Caco-2 (cell line): ENCODE measurements at regions not wholly inside any gene's neighbourhood (a gene's known extent, or its start where the extent isn't known, plus 50 kb on each side); places are given as distances from the start of the nearest gene placed in this dataset.

Experiments
- BruUV-seq: library from RNA; stranded (reverse); fragments of 400-500 nt; replicated peaks from 2 replicates; lab custom pipeline; 2021; lab: Mats Ljungman, UMichigan
- CTCF ChIA-PET: fragments of 300-600 bp; sonication (Branson Sonifier 250); formaldehyde crosslinking; loops from one replicate; lab custom pipeline; 2022; ENCODE audit warnings: antibody characterized with exemption; lab: Charles Lee
- POLR2A ChIA-PET: fragments of 300-600 bp; sonication (Branson Sonifier 250); formaldehyde crosslinking; loops from one replicate; lab custom pipeline; 2022; ENCODE audit warnings: antibody characterized with exemption; lab: Charles Lee
- DNase-seq, 2 experiments: peaks; one replicate each; pipeline versions ENCODE4 v3.0.0 to v3.0.0-alpha.2; 2020 to 2022
- H3K27me3 ChIP-seq: replicated peaks from 2 replicates; pipeline ENCODE4 v1.6.0; 2011; ENCODE audit warnings: low read length; ENCODE audit not compliant: control insufficient read depth, insufficient read depth
- H3K36me3 ChIP-seq: 2 replicates; pipeline ENCODE4 v1.5.1; 2011; ENCODE audit warnings: low read length; ENCODE audit not compliant: control insufficient read depth, insufficient read depth
- H3K4me1 ChIP-seq: fragments of 250-450 bp; sonication (Bioruptor Pico); 2 replicates; pipeline ENCODE4 v1.5.1; 2020; ENCODE audit warnings: mild to moderate bottlenecking
- H3K4me3 ChIP-seq: 2 replicates; pipeline ENCODE4 v1.5.1; 2011; ENCODE audit warnings: low read depth, mild to moderate bottlenecking, control low read depth, low read length
- H3K9me3 ChIP-seq: fragments of 250-450 bp; sonication (Bioruptor Pico); 2 replicates; pipeline ENCODE4 v1.5.1; 2020; ENCODE audit warnings: mild to moderate bottlenecking, moderate library complexity
- H3K27ac Mint-ChIP-seq: one replicate; pipeline ENCODE4 v1.8.0; 2022; ENCODE audit warnings: mixed read lengths; ENCODE audit not compliant: unreplicated experiment
- H3K27me3 Mint-ChIP-seq: one replicate; pipeline ENCODE4 v1.8.0; 2022; ENCODE audit warnings: mixed read lengths; ENCODE audit not compliant: insufficient read depth, unreplicated experiment
- H3K36me3 Mint-ChIP-seq: one replicate; pipeline ENCODE4 v1.8.0; 2022; ENCODE audit warnings: mild to moderate bottlenecking, mixed read lengths; ENCODE audit not compliant: insufficient read depth, unreplicated experiment
- H3K4me1 Mint-ChIP-seq: one replicate; pipeline ENCODE4 v1.8.0; 2022; ENCODE audit warnings: low read depth, mixed read lengths; ENCODE audit not compliant: unreplicated experiment
- H3K4me3 Mint-ChIP-seq: one replicate; pipeline ENCODE4 v1.8.0; 2022; ENCODE audit warnings: mild to moderate bottlenecking, moderate library complexity, mixed read lengths; ENCODE audit not compliant: unreplicated experiment
- H3K9me3 Mint-ChIP-seq: one replicate; pipeline ENCODE4 v1.8.0; 2022; ENCODE audit warnings: mixed read lengths; ENCODE audit not compliant: unreplicated experiment
- intact Hi-C: fragments of 100-400 bp; cut with micrococcal nuclease; formaldehyde crosslinking; loops from one replicate; pipeline ENCODE4 v1.10.0; 2022; ENCODE audit not compliant: unreplicated experiment
- TF ChIP-seq, protein P1 (sequence below), 2 experiments: fragments of 200-600 bp in 1 of 2; IDR thresholded peaks; 1 replicate in 1 of 2; 2 replicates in 1 of 2; pipeline versions ENCODE4 v1.5.1 to v1.8.0; 2011 to 2022; ENCODE audit warnings: antibody characterized with exemption in 1 of 2, control low read depth in 1 of 2, inconsistent platforms in 1 of 2, low read depth in 1 of 2, low read length in 1 of 2, mild to moderate bottlenecking in 1 of 2, moderate library complexity in 1 of 2; ENCODE audit not compliant: insufficient read depth in 1 of 2, severe bottlenecking in 1 of 2, unreplicated experiment in 1 of 2

DNA sequence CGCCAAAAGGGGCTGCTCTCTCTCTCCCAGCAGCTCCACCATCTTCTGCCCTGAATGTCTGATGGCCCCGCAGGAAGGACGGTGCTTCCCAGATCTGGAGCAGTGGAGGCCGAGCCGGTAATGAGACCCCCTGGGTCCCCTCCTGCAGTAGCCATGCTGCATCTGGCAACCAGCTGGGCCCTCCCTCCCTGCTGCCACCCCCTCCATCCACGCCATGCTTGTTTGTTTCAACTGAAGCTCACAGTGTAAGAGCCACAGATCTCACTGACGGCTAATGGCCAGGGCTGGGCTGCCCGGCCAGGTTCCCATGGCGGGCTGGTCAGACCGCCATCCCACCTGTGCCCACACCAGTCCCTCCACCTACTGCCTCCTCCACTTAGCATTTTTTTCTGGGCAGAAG is 260.8 kb downstream of the UACA start:
- Histone ChIP-seq H3K4me3 (no peak overlapping the region), H3K9me3 (peaks cover 7% of the 10 kb centered on the region), H3K36me3 (no peaks in the 10 kb centered on the region), H3K4me1 (peaks cover 35% of the 10 kb centered on the region), H3K27me3 (no peaks in the 10 kb centered on the region)
- Mint-ChIP-seq H3K27me3 (no peaks in the 10 kb centered on the region), H3K9me3 (no peaks in the 10 kb centered on the region), H3K27ac (no peak overlapping the region), H3K4me1 (peaks cover 17% of the 10 kb centered on the region), H3K36me3 (peaks cover 3% of the 10 kb centered on the region), H3K4me3 (no peak overlapping the region)
- no peak for DNase-seq
- POLR2A ChIA-PET, result no interaction called here
- intact Hi-C loops, result no loop called here
- TF ChIP-seq, protein P1, sequence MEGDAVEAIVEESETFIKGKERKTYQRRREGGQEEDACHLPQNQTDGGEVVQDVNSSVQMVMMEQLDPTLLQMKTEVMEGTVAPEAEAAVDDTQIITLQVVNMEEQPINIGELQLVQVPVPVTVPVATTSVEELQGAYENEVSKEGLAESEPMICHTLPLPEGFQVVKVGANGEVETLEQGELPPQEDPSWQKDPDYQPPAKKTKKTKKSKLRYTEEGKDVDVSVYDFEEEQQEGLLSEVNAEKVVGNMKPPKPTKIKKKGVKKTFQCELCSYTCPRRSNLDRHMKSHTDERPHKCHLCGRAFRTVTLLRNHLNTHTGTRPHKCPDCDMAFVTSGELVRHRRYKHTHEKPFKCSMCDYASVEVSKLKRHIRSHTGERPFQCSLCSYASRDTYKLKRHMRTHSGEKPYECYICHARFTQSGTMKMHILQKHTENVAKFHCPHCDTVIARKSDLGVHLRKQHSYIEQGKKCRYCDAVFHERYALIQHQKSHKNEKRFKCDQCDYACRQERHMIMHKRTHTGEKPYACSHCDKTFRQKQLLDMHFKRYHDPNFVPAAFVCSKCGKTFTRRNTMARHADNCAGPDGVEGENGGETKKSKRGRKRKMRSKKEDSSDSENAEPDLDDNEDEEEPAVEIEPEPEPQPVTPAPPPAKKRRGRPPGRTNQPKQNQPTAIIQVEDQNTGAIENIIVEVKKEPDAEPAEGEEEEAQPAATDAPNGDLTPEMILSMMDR (IDR thresholded peaks at IDR 0.05; ENCODE audit: insufficient read depth in 1 of 2, low read depth in 1 of 2, low read length in 1 of 2, severe bottlenecking in 1 of 2, unreplicated experiment in 1 of 2), result no peak
- no TSS peak for BruUV-seq
- CTCF ChIA-PET, result no interaction called here

- Histone ChIP-seq H3K36me3 (no peaks in the 10 kb centered on the region), H3K4me3 (no peak overlapping the region), H3K27me3 (no peaks in the 10 kb centered on the region), H3K9me3 (peaks cover 1% of the 10 kb centered on the region), H3K4me1 (peaks cover 28% of the 10 kb centered on the region)
- peaks cover 5% of the 10 kb centered on the region for H3K36me3 Mint-ChIP-seq
- H3K4me3 Mint-ChIP-seq, result no peak overlapping the region
- DNase-seq, result no peak
- H3K27me3 Mint-ChIP-seq, result no peaks in the 10 kb centered on the region
- TF ChIP-seq, protein P1 (IDR thresholded peaks at IDR 0.05; ENCODE audit: insufficient read depth in 1 of 2, low read depth in 1 of 2, low read length in 1 of 2, severe bottlenecking in 1 of 2, unreplicated experiment in 1 of 2), result no peak
- intact Hi-C loops, result no loop called here
- H3K4me1 Mint-ChIP-seq, result peaks cover 24% of the 10 kb centered on the region
- H3K27ac Mint-ChIP-seq, result no peak overlapping the region
- BruUV-seq, result no TSS peak
- CTCF ChIA-PET, result no interaction called here
- no peaks in the 10 kb centered on the region for H3K9me3 Mint-ChIP-seq
- POLR2A ChIA-PET, result no interaction called here
Measured at GRCh38 chr15:70501849-70502248, 261.5 kb downstream of the UACA start.

DNA sequence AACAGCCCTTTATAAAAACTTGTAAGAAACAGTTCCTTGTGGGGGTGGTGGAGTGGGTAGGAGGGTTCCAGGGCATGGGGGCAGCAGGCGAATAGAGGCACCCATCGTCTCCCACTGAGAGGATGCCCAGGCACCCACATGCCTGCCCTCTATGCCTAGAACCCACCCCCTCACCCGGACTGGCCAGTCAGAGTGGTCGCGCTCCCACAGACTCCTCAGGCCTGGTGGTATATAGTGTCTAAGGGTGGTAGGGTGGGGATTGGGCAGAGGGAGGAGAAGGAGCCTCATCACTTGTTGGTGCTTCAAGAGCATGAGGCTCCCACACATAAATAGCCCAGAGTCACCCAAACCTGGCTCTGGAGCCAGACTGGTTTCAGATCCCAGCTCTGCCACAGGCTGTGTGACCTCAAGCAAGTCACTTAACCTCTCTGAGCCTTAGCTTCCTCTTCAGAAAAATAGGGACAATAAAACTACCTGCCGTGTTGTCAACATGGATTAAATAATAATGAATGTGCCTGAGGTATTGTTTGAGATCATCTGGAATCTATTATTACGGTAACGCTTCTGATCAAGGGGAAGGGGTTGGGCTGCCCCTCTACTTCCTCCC is 262.1 kb downstream of the UACA start:
- H3K4me3 ChIP-seq, result no peak overlapping the region
- no peaks in the 10 kb centered on the region for H3K36me3 ChIP-seq
- Mint-ChIP-seq H3K4me3 (no peak overlapping the region), H3K27ac (no peak overlapping the region), H3K9me3 (no peaks in the 10 kb centered on the region), H3K27me3 (no peaks in the 10 kb centered on the region), H3K4me1 (peaks cover 27% of the 10 kb centered on the region), H3K36me3 (peaks cover 5% of the 10 kb centered on the region)
- H3K9me3 ChIP-seq, result no peaks in the 10 kb centered on the region
- intact Hi-C loops, result no loop called here
- no peaks in the 10 kb centered on the region for H3K27me3 ChIP-seq
- TF ChIP-seq, protein P1 (IDR thresholded peaks at IDR 0.05; ENCODE audit: insufficient read depth in 1 of 2, low read depth in 1 of 2, low read length in 1 of 2, severe bottlenecking in 1 of 2, unreplicated experiment in 1 of 2), result no peak
- POLR2A ChIA-PET, result no interaction called here
- DNase-seq, result no peak
- peaks cover 27% of the 10 kb centered on the region for H3K4me1 ChIP-seq
- no TSS peak for BruUV-seq
- CTCF ChIA-PET, result no interaction called here
